OCI-LY7 (cell line): ENCODE measurements at regions not wholly inside any gene's neighbourhood (a gene's known extent, or its start where the extent isn't known, plus 50 kb on each side); places are given as distances from the start of the nearest gene placed in this dataset.

Source experiments
- BruUV-seq: library from RNA; stranded (reverse); fragments of 400-500 nt; replicated peaks from 2 replicates; lab custom pipeline; 2021; lab: Mats Ljungman, UMichigan
- CTCF ChIA-PET: fragments of 300-600 bp; sonication (Branson Sonifier 250); formaldehyde crosslinking; loops from one replicate; lab custom pipeline; 2022; ENCODE audit warnings: antibody characterized with exemption; ENCODE audit not compliant: unreplicated experiment; lab: Charles Lee
- POLR2A ChIA-PET: fragments of 300-600 bp; sonication (Branson Sonifier 250); formaldehyde crosslinking; loops from one replicate; lab custom pipeline; 2022; ENCODE audit warnings: antibody characterized with exemption; lab: Charles Lee
- DNase-seq: peaks from one replicate; pipeline ENCODE4 v3.0.0-alpha.2; 2015; ENCODE audit warnings: low spot score
- H2AFZ ChIP-seq: fragments of 200-600 bp; sonication (generic), shearing (Covaris generic); 2 replicates; pipeline ENCODE4 v1.6.1; 2014; ENCODE audit warnings: mild to moderate bottlenecking, antibody characterized with exemption, low read length, moderate library complexity
- H3K27ac ChIP-seq: fragments of 200-600 bp; sonication (generic); 2 replicates; pipeline ENCODE4 v1.5.1; 2014; ENCODE audit warnings: mixed run types, low read depth, mild to moderate bottlenecking, moderate library complexity, low read length, inconsistent platforms; ENCODE audit not compliant: poor library complexity, severe bottlenecking
- H3K36me3 ChIP-seq: fragments of 200-600 bp; sonication (generic); 2 replicates; pipeline ENCODE4 v1.6.1; 2014; ENCODE audit warnings: mild to moderate bottlenecking, antibody characterized with exemption, low read length, moderate library complexity, mixed read lengths; ENCODE audit not compliant: insufficient read depth
- H3K4me1 ChIP-seq: fragments of 200-600 bp; sonication (generic); 2 replicates; pipeline ENCODE4 v1.5.1; 2014; ENCODE audit warnings: mild to moderate bottlenecking, low read length; ENCODE audit not compliant: insufficient read depth, poor library complexity, severe bottlenecking
- H3K4me2 ChIP-seq: fragments of 200-600 bp; sonication (generic); 2 replicates; pipeline ENCODE4 v1.6.1; 2014; ENCODE audit warnings: mild to moderate bottlenecking, low read length
- H3K4me3 ChIP-seq: fragments of 200-600 bp; sonication (generic); 2 replicates; pipeline ENCODE4 v1.5.1; 2014; ENCODE audit warnings: mild to moderate bottlenecking, low read depth, low read length; ENCODE audit not compliant: poor library complexity, severe bottlenecking
- H3K79me2 ChIP-seq: fragments of 200-600 bp; sonication (generic); 2 replicates; pipeline ENCODE4 v1.6.1; 2016; ENCODE audit warnings: low read depth, mild to moderate bottlenecking, low read length, moderate library complexity, mixed read lengths; ENCODE audit not compliant: insufficient read depth
- H3K9me2 ChIP-seq: fragments of 200-600 bp; sonication (generic); 2 replicates; pipeline ENCODE4 v1.6.1; 2016; ENCODE audit warnings: mild to moderate bottlenecking, low read length, mixed read lengths; ENCODE audit not compliant: insufficient read depth
- H3K9me3 ChIP-seq: fragments of 200-600 bp; sonication (generic); 2 replicates; pipeline ENCODE4 v1.6.1; 2014; ENCODE audit warnings: mild to moderate bottlenecking, mixed run types, low read length, mixed read lengths
- H4K20me1 ChIP-seq: fragments of 200-600 bp; sonication (generic); 2 replicates; pipeline ENCODE4 v1.6.1; 2014; ENCODE audit warnings: mild to moderate bottlenecking, antibody characterized with exemption, low read length, moderate library complexity, mixed read lengths; ENCODE audit not compliant: insufficient read depth
- CTCF ChIP-seq: fragments of 200-600 bp; sonication (generic); conservative IDR thresholded peaks from 2 replicates; pipeline ENCODE4 v1.5.1; 2014; ENCODE audit warnings: mild to moderate bottlenecking, antibody characterized with exemption, low read length, moderate library complexity, mixed read lengths
- EZH2phosphoT487 ChIP-seq: fragments of 200-600 bp; sonication (generic); IDR thresholded peaks from 2 replicates; pipeline ENCODE4 v1.6.1; 2018; ENCODE audit warnings: low read depth, borderline replicate concordance, mild to moderate bottlenecking, mixed run types, antibody characterized with exemption, low read length, moderate library complexity, mixed read lengths
- intact Hi-C: fragments of 100-400 bp; cut with micrococcal nuclease; formaldehyde crosslinking; loops from one replicate; pipeline ENCODE4 v1.10.0; 2022; ENCODE audit not compliant: unreplicated experiment

- intact Hi-C loops, result no loop called here
- no peak overlapping the region for H3K4me3 ChIP-seq
- H3K4me2 ChIP-seq, result no peak overlapping the region
- ChIA-PET CTCF (no interaction called here), POLR2A (no interaction called here)
- no peaks in the 10 kb centered on the region for H3K4me1 ChIP-seq
- no peaks in the 10 kb centered on the region for H3K79me2 ChIP-seq
- no peak for TF ChIP-seq EZH2phosphoT487
- no peak for TF ChIP-seq CTCF
- H4K20me1 ChIP-seq, result no peaks in the 10 kb centered on the region
- H3K36me3 ChIP-seq, result no peaks in the 10 kb centered on the region
- H2AFZ ChIP-seq, result no peak overlapping the region
- H3K9me2 ChIP-seq, result no peaks in the 10 kb centered on the region
- no TSS peak for BruUV-seq
- no peak overlapping the region for H3K27ac ChIP-seq
- no peak for DNase-seq
- H3K9me3 ChIP-seq, result no peaks in the 10 kb centered on the region
These were observed 70.7 kb upstream of the SYT6 start for GRCh38 chr1:114224196-114224907.

- intact Hi-C loops, result no loop called here
- no peaks in the 10 kb centered on the region for H3K9me3 ChIP-seq
- H3K4me3 ChIP-seq, result no peak overlapping the region
- no peak overlapping the region for H3K4me2 ChIP-seq
- H3K4me1 ChIP-seq, result no peaks in the 10 kb centered on the region
- TF ChIP-seq EZH2phosphoT487, result no peak
- TF ChIP-seq CTCF, result no peak
- BruUV-seq, result no TSS peak
- H4K20me1 ChIP-seq, result no peaks in the 10 kb centered on the region
- DNase-seq, result no peak
- no peaks in the 10 kb centered on the region for H3K9me2 ChIP-seq
- no peaks in the 10 kb centered on the region for H3K79me2 ChIP-seq
- no peak overlapping the region for H3K27ac ChIP-seq
- POLR2A ChIA-PET, result no interaction called here
- no peaks in the 10 kb centered on the region for H3K36me3 ChIP-seq
- CTCF ChIA-PET, result no interaction called here
- H2AFZ ChIP-seq, result no peak overlapping the region
These were observed 69.3 kb upstream of the SYT6 start for GRCh38 chr1:114222920-114223319.

- POLR2A ChIA-PET, result interaction anchor here (0.7 kb wide), 1 partner anchor 127 kb away, joined by 5 read pairs; no protein-coding TSS in a partner anchor
- TF ChIP-seq EZH2phosphoT487, result no peak
- TF ChIP-seq CTCF, result no peak
- no peak overlapping the region for H2AFZ ChIP-seq
- H3K27ac ChIP-seq, result no peak overlapping the region
- CTCF ChIA-PET, result no interaction called here
- H3K79me2 ChIP-seq, result no peaks in the 10 kb centered on the region
- no peaks in the 10 kb centered on the region for H4K20me1 ChIP-seq
- no peaks in the 10 kb centered on the region for H3K9me3 ChIP-seq
- no peak overlapping the region for H3K4me3 ChIP-seq
- no peaks in the 10 kb centered on the region for H3K36me3 ChIP-seq
- H3K4me1 ChIP-seq, result no peaks in the 10 kb centered on the region
- DNase-seq, result no peak
- no peak overlapping the region for H3K4me2 ChIP-seq
- H3K9me2 ChIP-seq, result no peaks in the 10 kb centered on the region
- intact Hi-C loops, result no loop called here
- BruUV-seq, result no TSS peak
These were observed 65.7 kb upstream of the SYT6 start for GRCh38 chr1:114219172-114219868.
